ENCODE measurements at regions not wholly inside any gene's neighbourhood (a gene's known extent, or its start where the extent isn't known, plus 50 kb on each side); places are given as distances from the start of the nearest gene placed in this dataset.

- ChIA-PET CTCF (no interaction called here), POLR2A (no interaction called here), RAD21 (ENCODE audit: low non-redundant PET in 1 of 2, low total read pairs in 2 of 2, uncharacterized antibody in 2 of 2, unreplicated experiment in 2 of 2) (no interaction called here)
- Histone ChIP-seq H3K9me3 (ENCODE audit: control insufficient read depth in 1 of 2, insufficient read depth in 1 of 2, low read depth in 1 of 2, low read length in 2 of 2) (no peaks in the 10 kb centered on the region), H4K20me1 (ENCODE audit: insufficient read depth) (no peaks in the 10 kb centered on the region), H3K9ac (ENCODE audit: low read length) (no peak overlapping the region), H3K36me3 (ENCODE audit: control insufficient read depth in 1 of 2, insufficient read depth in 2 of 2, low read length in 2 of 2) (no peaks in the 10 kb centered on the region), H3K79me2 (ENCODE audit: insufficient read depth, low read length) (no peaks in the 10 kb centered on the region), H3K9me2 (ENCODE audit: insufficient read depth) (no peaks in the 10 kb centered on the region), H3K4me3 (replicated peaks in 1 of 2; ENCODE audit: low read depth in 1 of 2, low read length in 2 of 2) (no peak overlapping the region), H3K27me3 (ENCODE audit: insufficient read depth, low read length) (peaks cover 10% of the 10 kb centered on the region; the same call in 1 of the 2 replicates), H2AFZ (ENCODE audit: low read depth, low read length, poor library complexity, severe bottlenecking) (no peak overlapping the region), H3K4me1 (ENCODE audit: control insufficient read depth in 1 of 2, insufficient read depth in 2 of 2, low read length in 2 of 2) (no peaks in the 10 kb centered on the region), H3K27ac (ENCODE audit: low read depth, low read length) (no peak overlapping the region), H3K4me2 (ENCODE audit: low read length) (no peak overlapping the region)
- DNase-seq (ENCODE audit: low read depth, low spot score) (no peak), ATAC-seq (no peak)
- intact Hi-C loops (cut with micrococcal nuclease), result no loop called here
- BruUV-seq (replicated peaks), result no TSS peak
- no peak for TF ChIP-seq YY1 (IDR thresholded peaks at IDR 0.05; ENCODE audit: extremely low read depth, insufficient replicate concordance, low read depth, low read length)
- no peak for TF ChIP-seq MAX (IDR thresholded peaks at IDR 0.05)
- no peak for TF ChIP-seq CTCF (IDR thresholded peaks at IDR 0.05 in 2 of 3, conservative IDR thresholded peaks at IDR 0.05 in 1 of 3; ENCODE audit: borderline replicate concordance in 1 of 3, insufficient read depth in 1 of 3, low read depth in 2 of 3, low read length in 2 of 3)
- no peak for TF ChIP-seq FOSL1 (IDR thresholded peaks at IDR 0.05; ENCODE audit: low read depth)
- no peak for TF ChIP-seq SIN3A (IDR thresholded peaks at IDR 0.05; ENCODE audit: low read depth)
- TF ChIP-seq SRF (IDR thresholded peaks at IDR 0.05; ENCODE audit: low read depth), result no peak
- no peak for TF ChIP-seq RAD21 (IDR thresholded peaks at IDR 0.05; ENCODE audit: low read depth)
- no peak for TF ChIP-seq ATF3 (IDR thresholded peaks at IDR 0.05)
- no peak for TF ChIP-seq CEBPB (IDR thresholded peaks at IDR 0.05; ENCODE audit: low read depth)
Observed at GRCh38 chr22:44550711-44551491, 52.9 kb upstream of the RTL6 start.
